ENCODE measurements at regions not wholly inside any gene's neighbourhood (a gene's known extent, or its start where the extent isn't known, plus 50 kb on each side); places are given as distances from the start of the nearest gene placed in this dataset.
"Not testable (repeated sequence)": the region's sequence is repeated elsewhere in the genome, so short reads cannot be mapped to it uniquely, and the experiment has no call there.

GRCh38 chr6:845566-845965 lies 152.6 kb upstream of the EXOC2 start:
- no peak for DNase-seq (ENCODE audit: low spot score)

GRCh38 chr6:845101-845500 lies 152.2 kb upstream of the EXOC2 start:
- no peak for DNase-seq (ENCODE audit: low spot score)

- DNase-seq (ENCODE audit: low spot score), result no peak
These were observed 149.2 kb upstream of the EXOC2 start for GRCh38 chr6:842141-842540.

- no peak for DNase-seq (ENCODE audit: low spot score)
These were observed 148.6 kb upstream of the EXOC2 start for GRCh38 chr6:841569-841968.

- DNase-seq (ENCODE audit: low spot score), result no peak
These were observed 146.3 kb upstream of the EXOC2 start for GRCh38 chr6:839201-839600.

GRCh38 chr6:837380-837779 lies 144.4 kb upstream of the EXOC2 start:
- DNase-seq (ENCODE audit: low spot score), result peak; percentile 21

- DNase-seq (ENCODE audit: low spot score), result peak; percentile 29
These were observed 143.4 kb upstream of the EXOC2 start for GRCh38 chr6:836276-836853.

- DNase-seq (ENCODE audit: low spot score), result peak; percentile 60
These were observed 142.7 kb upstream of the EXOC2 start for GRCh38 chr6:835476-836160.

GRCh38 chr6:834866-835265 lies 141.9 kb upstream of the EXOC2 start:
- DNase-seq (ENCODE audit: low spot score), result no peak

GRCh38 chr6:834190-834589 lies 141.3 kb upstream of the EXOC2 start:
- no peak for DNase-seq (ENCODE audit: low spot score)

- not testable (repeated sequence) for DNase-seq (ENCODE audit: low spot score)
These were observed 139.9 kb upstream of the EXOC2 start for GRCh38 chr6:832804-833203.

GRCh38 chr6:830667-831327 lies 137.9 kb upstream of the EXOC2 start:
- DNase-seq (ENCODE audit: low spot score), result no peak

- DNase-seq (ENCODE audit: low spot score), result peak; percentile 44
These were observed 136.7 kb upstream of the EXOC2 start for GRCh38 chr6:829656-830055.

GRCh38 chr6:827431-827830 lies 134.5 kb upstream of the EXOC2 start:
- DNase-seq (ENCODE audit: low spot score), result no peak

- DNase-seq (ENCODE audit: low spot score), result no peak
These were observed 126.2 kb upstream of the EXOC2 start for GRCh38 chr6:819122-819521.

GRCh38 chr6:818196-818595 lies 125.3 kb upstream of the EXOC2 start:
- DNase-seq (ENCODE audit: low spot score), result no peak

- peak; percentile 43 for DNase-seq (ENCODE audit: low spot score)
These were observed 123.7 kb upstream of the EXOC2 start for GRCh38 chr6:816510-817084.

- DNase-seq (ENCODE audit: low spot score), result no peak
These were observed 122.4 kb upstream of the EXOC2 start for GRCh38 chr6:815348-815738.

- DNase-seq (ENCODE audit: low spot score), result no peak
These were observed 121.7 kb upstream of the EXOC2 start for GRCh38 chr6:814378-815347.

- DNase-seq (ENCODE audit: low spot score), result no peak
These were observed 118.9 kb upstream of the EXOC2 start for GRCh38 chr6:811831-812230.

GRCh38 chr6:811191-811590 lies 118.3 kb upstream of the EXOC2 start:
- no peak for DNase-seq (ENCODE audit: low spot score)

- no peak for DNase-seq (ENCODE audit: low spot score)
These were observed 111.8 kb upstream of the EXOC2 start for GRCh38 chr6:804771-805170.
